Choroid plexus epithelial cell (primary cell): ENCODE measurements at regions not wholly inside any gene's neighbourhood (a gene's known extent, or its start where the extent isn't known, plus 50 kb on each side); places are given as distances from the start of the nearest gene placed in this dataset.
A peak's percentile ranks its signal among the peaks of the same experiment; 100 is the strongest.

ENCODE experiments used
- DNase-seq: peaks from one replicate; pipeline ENCODE4 v3.0.0-alpha.2; 2010; ENCODE audit warnings: low read depth
- H3K4me3 ChIP-seq: 2 replicates; pipeline ENCODE4 v1.5.1; 2011; ENCODE audit warnings: low read depth, mild to moderate bottlenecking, control low read depth, low read length, moderate library complexity
- TF ChIP-seq, protein P1 (sequence below): conservative IDR thresholded peaks from 2 replicates; pipeline ENCODE4 v1.5.1; 2011; ENCODE audit warnings: low read depth, mild to moderate bottlenecking, control low read depth, inconsistent platforms, low read length, moderate library complexity

DNA sequence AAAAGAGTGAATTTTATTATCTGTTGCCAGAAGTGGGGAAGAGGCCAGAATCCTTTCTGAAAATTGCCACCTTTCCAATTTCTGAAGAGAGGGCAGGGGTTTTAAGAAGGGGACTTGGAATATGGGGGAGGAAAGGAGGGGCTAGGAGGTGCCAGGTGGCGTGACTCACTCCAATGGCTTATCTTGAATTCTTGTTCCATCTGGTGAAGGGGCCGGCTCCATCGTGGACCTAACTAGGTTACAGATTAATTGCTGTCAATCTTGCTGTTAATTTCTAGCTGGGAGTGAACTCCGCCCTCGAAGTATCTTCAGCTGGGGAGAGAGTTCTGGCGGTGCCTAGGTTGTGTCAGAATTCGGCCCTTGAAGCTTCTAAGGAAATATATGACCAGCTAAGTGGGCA is 138.7 kb downstream of the YTHDC2 start:
- DNase-seq: no peak
- H3K4me3 ChIP-seq: no peak overlapping the region
- TF ChIP-seq, protein P1, sequence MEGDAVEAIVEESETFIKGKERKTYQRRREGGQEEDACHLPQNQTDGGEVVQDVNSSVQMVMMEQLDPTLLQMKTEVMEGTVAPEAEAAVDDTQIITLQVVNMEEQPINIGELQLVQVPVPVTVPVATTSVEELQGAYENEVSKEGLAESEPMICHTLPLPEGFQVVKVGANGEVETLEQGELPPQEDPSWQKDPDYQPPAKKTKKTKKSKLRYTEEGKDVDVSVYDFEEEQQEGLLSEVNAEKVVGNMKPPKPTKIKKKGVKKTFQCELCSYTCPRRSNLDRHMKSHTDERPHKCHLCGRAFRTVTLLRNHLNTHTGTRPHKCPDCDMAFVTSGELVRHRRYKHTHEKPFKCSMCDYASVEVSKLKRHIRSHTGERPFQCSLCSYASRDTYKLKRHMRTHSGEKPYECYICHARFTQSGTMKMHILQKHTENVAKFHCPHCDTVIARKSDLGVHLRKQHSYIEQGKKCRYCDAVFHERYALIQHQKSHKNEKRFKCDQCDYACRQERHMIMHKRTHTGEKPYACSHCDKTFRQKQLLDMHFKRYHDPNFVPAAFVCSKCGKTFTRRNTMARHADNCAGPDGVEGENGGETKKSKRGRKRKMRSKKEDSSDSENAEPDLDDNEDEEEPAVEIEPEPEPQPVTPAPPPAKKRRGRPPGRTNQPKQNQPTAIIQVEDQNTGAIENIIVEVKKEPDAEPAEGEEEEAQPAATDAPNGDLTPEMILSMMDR: no peak

DNA sequence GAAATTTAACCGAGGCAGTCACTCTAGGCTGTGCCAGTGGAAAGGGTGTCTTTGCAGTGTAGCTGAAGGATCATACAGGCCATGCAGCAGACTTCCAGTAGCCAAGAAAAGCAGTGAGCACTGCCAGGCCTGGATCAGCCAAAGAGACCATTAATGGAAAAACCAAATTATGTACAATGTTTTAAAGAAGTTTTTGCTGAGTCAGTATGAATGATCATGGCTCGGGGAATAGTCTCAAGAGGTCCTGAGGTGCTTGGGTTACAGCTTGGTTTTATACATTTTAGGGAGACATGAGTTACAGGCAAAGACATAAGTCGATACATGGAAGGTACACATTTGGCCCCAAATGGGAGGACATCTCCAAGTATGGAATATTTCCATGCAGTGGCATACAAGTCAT is 141.3 kb downstream of the YTHDC2 start:
- TF ChIP-seq, protein P1: no peak

DNA sequence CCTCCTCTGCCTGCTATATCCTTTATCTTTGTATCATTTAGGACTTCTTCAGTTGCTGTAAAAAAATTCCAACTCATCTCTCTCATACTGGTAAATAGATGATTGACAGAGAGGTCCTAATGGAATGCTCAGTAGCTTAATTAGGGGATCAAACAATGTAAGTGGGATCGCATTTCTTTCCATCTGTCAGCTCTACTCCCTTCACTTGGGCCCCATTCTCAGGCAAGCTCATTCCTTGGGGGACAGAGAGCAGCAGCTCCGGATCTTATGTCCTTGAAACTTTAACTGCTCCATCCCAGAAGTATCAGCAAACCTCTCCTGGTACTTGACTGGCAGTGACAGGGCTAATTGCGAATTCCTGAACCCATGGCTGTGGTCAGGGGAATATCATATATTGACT is 146.7 kb downstream of the YTHDC2 start:
- no peak for DNase-seq
- TF ChIP-seq, protein P1: no peak
- no peak overlapping the region for H3K4me3 ChIP-seq

More for the DNA sequence above, 141.3 kb downstream of the YTHDC2 start:
- H3K4me3 ChIP-seq: no peak overlapping the region
- no peak for DNase-seq

DNA sequence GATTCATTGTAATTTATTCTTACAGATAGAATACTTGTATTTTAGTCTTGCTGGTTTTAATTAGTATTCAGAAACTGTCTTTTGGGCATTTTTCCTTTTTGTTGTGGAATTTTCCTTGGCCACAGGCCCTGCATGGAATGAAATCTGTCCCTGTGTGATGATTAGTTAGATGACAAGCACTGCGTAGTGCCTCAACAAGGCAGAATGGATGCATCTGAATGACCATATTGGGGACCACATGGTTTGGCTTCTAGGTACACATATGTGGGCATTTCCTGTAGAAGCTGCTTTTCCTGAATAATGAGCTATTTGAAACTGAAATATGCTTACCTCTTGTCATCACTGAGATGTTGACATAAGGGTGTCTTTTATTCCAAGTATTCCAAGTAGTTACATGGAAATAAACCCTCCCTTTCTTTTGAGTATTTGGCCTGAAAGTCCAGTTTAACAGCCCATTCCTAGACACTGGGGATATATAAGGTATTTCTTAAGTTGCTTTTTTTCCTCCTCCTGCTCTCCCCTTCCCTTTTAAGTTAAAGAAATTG is 147.3 kb downstream of the YTHDC2 start:
- no peak overlapping the region for H3K4me3 ChIP-seq
- DNase-seq: no peak
- TF ChIP-seq, protein P1: no peak

DNA sequence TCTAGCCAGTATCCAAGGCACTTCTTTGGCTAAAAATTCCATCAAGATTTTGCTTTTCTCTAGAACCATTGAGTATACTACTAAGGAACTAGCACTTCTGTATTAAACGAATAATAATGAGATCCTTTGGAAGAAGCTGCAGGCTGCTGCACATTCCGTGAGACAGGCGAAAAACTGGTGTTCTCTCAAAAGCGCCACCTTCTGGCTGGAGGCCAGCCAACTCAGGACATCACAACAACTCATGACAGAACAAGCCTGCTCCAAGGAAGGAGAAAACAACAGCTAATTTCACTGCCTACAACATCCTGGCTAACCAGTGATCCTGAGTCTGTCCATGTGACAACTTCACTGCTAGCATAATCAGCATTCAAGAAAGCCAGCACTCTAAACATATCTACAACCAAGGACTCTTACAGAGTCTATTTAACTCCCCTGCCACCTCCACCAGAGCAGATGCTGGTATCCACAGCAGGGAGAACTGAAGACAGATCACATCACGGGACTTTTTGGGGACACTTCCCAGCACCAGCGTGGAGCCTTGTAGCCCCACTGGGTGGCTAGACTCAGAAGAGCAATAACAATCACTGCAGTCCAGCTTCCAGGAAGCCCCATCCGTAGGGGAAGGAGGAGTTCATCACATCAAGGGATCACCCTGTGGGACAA is 150.5 kb downstream of the YTHDC2 start:
- no peak overlapping the region for H3K4me3 ChIP-seq
- peak; percentile 69 for DNase-seq
- TF ChIP-seq, protein P1: peak; percentile 58

DNA sequence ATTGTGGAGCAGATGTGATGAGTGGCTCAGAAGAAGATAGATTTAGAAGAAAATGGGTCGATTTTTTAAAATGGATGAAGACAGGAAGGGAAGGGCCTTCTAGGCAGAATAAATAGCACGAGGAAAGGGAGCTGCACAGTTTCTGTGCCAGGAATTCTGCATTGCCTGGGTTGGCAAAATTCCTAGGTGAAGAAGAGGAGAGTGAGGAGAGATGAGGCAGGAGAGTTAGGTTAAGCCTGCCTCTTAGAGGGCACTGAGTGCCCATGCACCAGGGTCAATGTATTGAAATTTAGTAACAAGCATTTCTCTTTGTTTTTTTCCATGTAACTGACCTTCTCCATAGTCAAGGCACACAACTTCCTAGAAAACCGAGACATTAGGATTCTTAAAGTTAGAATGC is 159.5 kb downstream of the YTHDC2 start:
- DNase-seq: no peak
- TF ChIP-seq, protein P1: no peak
- H3K4me3 ChIP-seq: no peak overlapping the region

DNA sequence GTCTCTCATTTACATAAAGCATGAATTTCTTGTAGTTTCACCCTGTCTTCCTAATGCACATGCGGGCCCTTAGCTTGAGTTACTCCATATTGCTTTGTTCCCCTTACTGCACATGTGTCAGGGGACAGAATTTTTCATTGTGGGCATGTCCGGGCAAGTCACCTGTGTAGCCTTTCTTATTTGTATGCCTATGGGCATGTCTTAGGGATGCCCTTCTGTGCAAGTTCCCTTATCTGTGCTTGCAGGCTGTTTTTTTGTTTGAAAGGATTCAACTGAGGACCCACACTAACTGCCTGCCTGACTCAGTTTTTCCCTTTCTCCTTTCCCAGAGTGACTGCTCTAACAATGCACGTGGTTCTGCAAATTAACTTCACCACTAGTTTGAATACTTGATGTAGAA is 161.7 kb downstream of the YTHDC2 start:
- no peak for DNase-seq
- TF ChIP-seq, protein P1: no peak
- no peak overlapping the region for H3K4me3 ChIP-seq
